Endothelial cell (in vitro differentiated cells): ENCODE measurements at regions not wholly inside any gene's neighbourhood (a gene's known extent, or its start where the extent isn't known, plus 50 kb on each side); places are given as distances from the start of the nearest gene placed in this dataset.

Experiments
- DNase-seq: peaks from one replicate; pipeline ENCODE4 v3.0.0; 2021; ENCODE audit warnings: low spot score
- H3K27ac Mint-ChIP-seq: one replicate; pipeline ENCODE4 v1.8.0; 2021; ENCODE audit warnings: mixed read lengths, inconsistent platforms; ENCODE audit not compliant: unreplicated experiment
- H3K27me3 Mint-ChIP-seq: one replicate; pipeline ENCODE4 v1.8.0; 2021; ENCODE audit warnings: mild to moderate bottlenecking, moderate library complexity, mixed read lengths, inconsistent platforms; ENCODE audit not compliant: unreplicated experiment
- H3K36me3 Mint-ChIP-seq: one replicate; pipeline ENCODE4 v1.8.0; 2021; ENCODE audit warnings: mild to moderate bottlenecking, low read depth, mixed read lengths, inconsistent platforms; ENCODE audit not compliant: unreplicated experiment
- H3K4me1 Mint-ChIP-seq: one replicate; pipeline ENCODE4 v1.8.0; 2021; ENCODE audit warnings: mild to moderate bottlenecking, mixed read lengths, inconsistent platforms; ENCODE audit not compliant: unreplicated experiment
- H3K4me3 Mint-ChIP-seq: one replicate; pipeline ENCODE4 v1.8.0; 2021; ENCODE audit warnings: mild to moderate bottlenecking, mixed read lengths, inconsistent platforms; ENCODE audit not compliant: unreplicated experiment
- H3K9me3 Mint-ChIP-seq: one replicate; pipeline ENCODE4 v1.8.0; 2021; ENCODE audit warnings: mixed read lengths, inconsistent platforms; ENCODE audit not compliant: unreplicated experiment
- TF ChIP-seq, protein P1 (sequence below): fragments of 200-600 bp; sonication (generic); IDR thresholded peaks from one replicate; pipeline ENCODE4 v1.5.0; 2021; ENCODE audit warnings: antibody characterized with exemption; ENCODE audit not compliant: unreplicated experiment

GRCh38 chr22:47943729-47944700 is 1181.6 kb downstream of the TBC1D22A start:
- peaks cover 8% of the 10 kb centered on the region for H3K27me3 Mint-ChIP-seq
- no peaks in the 10 kb centered on the region for H3K4me1 Mint-ChIP-seq
- H3K4me3 Mint-ChIP-seq = no peak overlapping the region
- H3K9me3 Mint-ChIP-seq = peaks cover 41% of the 10 kb centered on the region
- H3K36me3 Mint-ChIP-seq = peaks cover 14% of the 10 kb centered on the region
- DNase-seq = no peak
- H3K27ac Mint-ChIP-seq = no peak overlapping the region
- TF ChIP-seq, protein P1, sequence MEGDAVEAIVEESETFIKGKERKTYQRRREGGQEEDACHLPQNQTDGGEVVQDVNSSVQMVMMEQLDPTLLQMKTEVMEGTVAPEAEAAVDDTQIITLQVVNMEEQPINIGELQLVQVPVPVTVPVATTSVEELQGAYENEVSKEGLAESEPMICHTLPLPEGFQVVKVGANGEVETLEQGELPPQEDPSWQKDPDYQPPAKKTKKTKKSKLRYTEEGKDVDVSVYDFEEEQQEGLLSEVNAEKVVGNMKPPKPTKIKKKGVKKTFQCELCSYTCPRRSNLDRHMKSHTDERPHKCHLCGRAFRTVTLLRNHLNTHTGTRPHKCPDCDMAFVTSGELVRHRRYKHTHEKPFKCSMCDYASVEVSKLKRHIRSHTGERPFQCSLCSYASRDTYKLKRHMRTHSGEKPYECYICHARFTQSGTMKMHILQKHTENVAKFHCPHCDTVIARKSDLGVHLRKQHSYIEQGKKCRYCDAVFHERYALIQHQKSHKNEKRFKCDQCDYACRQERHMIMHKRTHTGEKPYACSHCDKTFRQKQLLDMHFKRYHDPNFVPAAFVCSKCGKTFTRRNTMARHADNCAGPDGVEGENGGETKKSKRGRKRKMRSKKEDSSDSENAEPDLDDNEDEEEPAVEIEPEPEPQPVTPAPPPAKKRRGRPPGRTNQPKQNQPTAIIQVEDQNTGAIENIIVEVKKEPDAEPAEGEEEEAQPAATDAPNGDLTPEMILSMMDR = no peak

DNA sequence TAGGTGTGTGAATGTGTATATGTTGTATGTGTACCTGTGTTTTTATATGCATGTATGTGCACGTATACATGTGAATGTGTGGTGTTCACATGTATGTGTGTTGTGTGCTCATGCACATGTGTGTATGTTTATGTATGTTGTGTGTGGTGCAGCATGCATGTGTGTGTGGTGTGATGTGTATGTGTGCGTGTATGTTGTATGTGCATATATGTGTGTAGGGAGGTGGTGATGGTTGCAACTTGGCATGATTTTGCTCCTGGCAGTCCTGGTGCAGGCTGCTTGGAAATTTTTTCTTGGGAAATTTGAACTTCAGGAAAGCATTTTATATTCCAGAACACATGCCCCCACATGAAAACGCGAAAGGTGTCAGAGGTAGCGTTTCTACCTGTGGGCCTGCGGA is 1177.8 kb downstream of the TBC1D22A start:
- H3K9me3 Mint-ChIP-seq = peaks cover 37% of the 10 kb centered on the region
- TF ChIP-seq, protein P1 = no peak

DNA sequence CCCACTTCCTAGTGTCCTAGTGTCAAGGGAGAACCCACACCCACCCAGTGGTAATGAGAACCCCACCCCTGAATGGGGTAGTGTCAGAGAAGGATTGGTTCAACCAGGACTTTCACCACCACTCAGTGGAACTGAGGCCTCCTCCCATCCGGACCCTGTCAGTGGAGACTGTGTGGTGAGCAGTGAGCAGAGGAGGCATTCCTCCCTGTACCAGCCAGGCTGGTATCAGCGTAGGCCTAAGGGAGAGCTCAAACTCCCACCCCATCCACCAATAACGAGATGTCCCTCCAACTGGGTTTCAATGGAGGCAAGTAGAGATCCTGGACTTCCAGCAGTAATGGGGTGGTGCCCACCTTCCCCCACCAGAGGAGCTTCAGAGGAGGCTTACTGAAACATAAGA is 1171.4 kb downstream of the TBC1D22A start:
- no peaks in the 10 kb centered on the region for H3K4me1 Mint-ChIP-seq
- peaks cover 37% of the 10 kb centered on the region for H3K9me3 Mint-ChIP-seq
- peaks cover 3% of the 10 kb centered on the region for H3K36me3 Mint-ChIP-seq
- peaks cover 4% of the 10 kb centered on the region for H3K27me3 Mint-ChIP-seq
- no peak overlapping the region for H3K4me3 Mint-ChIP-seq
- no peak for DNase-seq
- TF ChIP-seq, protein P1 = no peak
- H3K27ac Mint-ChIP-seq = no peak overlapping the region

More for the DNA sequence above, 1177.8 kb downstream of the TBC1D22A start:
- H3K36me3 Mint-ChIP-seq = peaks cover 14% of the 10 kb centered on the region
- no peak for DNase-seq
- H3K27ac Mint-ChIP-seq = no peak overlapping the region
- no peak overlapping the region for H3K4me3 Mint-ChIP-seq
- no peaks in the 10 kb centered on the region for H3K4me1 Mint-ChIP-seq
- peaks cover 6% of the 10 kb centered on the region for H3K27me3 Mint-ChIP-seq

DNA sequence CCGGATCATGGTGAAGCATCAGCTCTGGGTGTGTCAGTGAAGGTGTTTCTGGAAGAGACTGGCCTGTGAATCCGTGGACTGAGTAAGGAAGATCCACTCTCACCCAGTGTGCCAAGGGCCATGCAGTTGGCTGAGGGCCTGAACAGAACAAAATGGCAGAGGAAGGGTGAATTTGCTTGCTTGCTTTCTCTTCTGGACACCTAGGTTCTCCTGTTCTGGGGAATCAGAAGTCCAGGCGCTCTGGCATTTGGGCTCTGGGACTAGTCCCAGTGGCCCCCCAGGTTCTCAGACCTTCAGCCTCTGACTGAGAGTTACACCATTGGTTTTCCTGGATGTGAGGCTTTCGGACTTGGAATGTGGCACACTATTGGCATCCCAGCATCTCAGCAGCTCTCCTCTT is 1170.8 kb downstream of the TBC1D22A start:
- Mint-ChIP-seq H3K4me3 (no peak overlapping the region), H3K27ac (no peak overlapping the region), H3K4me1 (no peaks in the 10 kb centered on the region), H3K36me3 (peaks cover 3% of the 10 kb centered on the region), H3K9me3 (peaks cover 37% of the 10 kb centered on the region), H3K27me3 (peaks cover 4% of the 10 kb centered on the region)
- no peak for DNase-seq
- TF ChIP-seq, protein P1 = no peak

DNA sequence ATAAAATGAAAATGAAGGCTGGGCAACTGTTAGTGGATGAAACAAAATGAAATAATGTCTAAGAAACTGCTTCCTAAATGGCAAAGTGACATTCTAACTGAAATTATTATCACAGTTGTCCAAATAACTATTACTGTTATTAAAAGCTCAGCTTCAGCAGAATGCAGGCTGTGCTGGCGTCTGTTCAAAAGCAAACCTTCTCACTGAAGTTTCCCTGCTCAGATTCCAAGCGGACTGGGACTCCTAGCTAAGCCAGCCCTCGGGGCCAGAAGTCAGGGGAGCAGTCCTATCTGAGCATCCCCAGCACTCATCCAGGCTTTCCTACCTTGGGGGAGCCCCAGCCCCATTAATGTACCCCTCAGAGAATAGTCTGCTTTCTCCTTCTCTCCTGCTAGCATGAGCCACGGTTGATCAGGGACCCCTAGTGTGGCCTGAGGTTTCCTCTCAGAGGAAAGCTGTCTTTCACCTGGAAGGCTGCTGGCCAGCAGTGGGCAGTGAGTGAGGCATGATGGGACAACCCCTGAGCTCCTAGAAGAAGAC is 1167.3 kb downstream of the TBC1D22A start:
- H3K9me3 Mint-ChIP-seq = peaks cover 55% of the 10 kb centered on the region
- H3K4me3 Mint-ChIP-seq = no peak overlapping the region
- DNase-seq = no peak
- TF ChIP-seq, protein P1 = no peak
- peaks cover 9% of the 10 kb centered on the region for H3K36me3 Mint-ChIP-seq
- H3K27ac Mint-ChIP-seq = no peak overlapping the region
- H3K4me1 Mint-ChIP-seq = no peaks in the 10 kb centered on the region
- peaks cover 4% of the 10 kb centered on the region for H3K27me3 Mint-ChIP-seq
